ENCODE measurements at regions not wholly inside any gene's neighbourhood (a gene's known extent, or its start where the extent isn't known, plus 50 kb on each side); places are given as distances from the start of the nearest gene placed in this dataset.

DNA sequence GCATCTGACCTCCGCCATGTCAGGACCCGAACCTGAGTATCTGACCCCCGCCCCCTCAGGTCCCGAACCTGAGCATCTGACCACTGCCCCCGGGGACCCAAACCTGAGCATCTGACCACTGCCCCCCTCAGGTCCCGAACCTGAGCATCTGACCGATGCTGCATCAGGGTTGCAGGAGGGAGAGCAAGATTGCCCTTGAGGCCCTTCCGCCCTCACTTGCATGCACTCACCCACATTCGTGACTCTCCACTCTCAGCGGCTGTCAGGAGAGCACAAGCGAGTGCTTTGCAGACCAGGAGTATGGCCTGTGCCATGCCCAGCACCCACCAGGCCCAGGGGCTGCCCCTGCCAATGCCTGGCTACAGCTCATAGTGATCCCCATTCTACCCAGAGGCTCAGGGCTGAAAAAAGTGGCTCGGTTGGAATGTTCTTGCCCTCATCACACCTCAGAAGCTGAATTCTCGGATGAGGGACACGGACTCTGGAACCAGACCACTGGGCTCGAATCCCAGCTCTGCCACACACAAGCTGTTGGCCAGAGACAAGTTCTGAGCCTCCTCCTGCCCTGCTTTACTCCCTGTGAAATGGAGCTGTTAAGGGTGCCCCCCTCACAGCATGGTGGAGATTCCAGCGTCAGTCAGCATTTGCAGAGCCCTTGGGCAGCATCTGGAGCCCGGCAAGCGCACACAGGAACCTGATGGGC, 82.1 kb downstream of the DLL1 start:
- Histone ChIP-seq H3K4me1 (no peaks in the 10 kb centered on the region), H3K9me3 (no peaks in the 10 kb centered on the region), H3K27me3 (no peaks in the 10 kb centered on the region), H3K27ac (no peak overlapping the region), H3K36me3 (ENCODE audit: low read depth, missing control alignments) (no peaks in the 10 kb centered on the region), H3K4me3 (no peak overlapping the region)
- 89 to 92% methylated on average over 15 to 18 of the region's 18 CpGs for WGBS, 2 donors
- DNase-seq, result peak; percentile 12
- TF ChIP-seq POLR2A (IDR thresholded peaks at IDR 0.05), result no peak
- TF ChIP-seq, protein P1, sequence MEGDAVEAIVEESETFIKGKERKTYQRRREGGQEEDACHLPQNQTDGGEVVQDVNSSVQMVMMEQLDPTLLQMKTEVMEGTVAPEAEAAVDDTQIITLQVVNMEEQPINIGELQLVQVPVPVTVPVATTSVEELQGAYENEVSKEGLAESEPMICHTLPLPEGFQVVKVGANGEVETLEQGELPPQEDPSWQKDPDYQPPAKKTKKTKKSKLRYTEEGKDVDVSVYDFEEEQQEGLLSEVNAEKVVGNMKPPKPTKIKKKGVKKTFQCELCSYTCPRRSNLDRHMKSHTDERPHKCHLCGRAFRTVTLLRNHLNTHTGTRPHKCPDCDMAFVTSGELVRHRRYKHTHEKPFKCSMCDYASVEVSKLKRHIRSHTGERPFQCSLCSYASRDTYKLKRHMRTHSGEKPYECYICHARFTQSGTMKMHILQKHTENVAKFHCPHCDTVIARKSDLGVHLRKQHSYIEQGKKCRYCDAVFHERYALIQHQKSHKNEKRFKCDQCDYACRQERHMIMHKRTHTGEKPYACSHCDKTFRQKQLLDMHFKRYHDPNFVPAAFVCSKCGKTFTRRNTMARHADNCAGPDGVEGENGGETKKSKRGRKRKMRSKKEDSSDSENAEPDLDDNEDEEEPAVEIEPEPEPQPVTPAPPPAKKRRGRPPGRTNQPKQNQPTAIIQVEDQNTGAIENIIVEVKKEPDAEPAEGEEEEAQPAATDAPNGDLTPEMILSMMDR (IDR thresholded peaks at IDR 0.05), result no peak
- intact Hi-C loops (cut with DNase I; ENCODE audit: low total_unique reads), result no loop called here

- Histone ChIP-seq H3K36me3 (ENCODE audit: low read depth, missing control alignments) (no peaks in the 10 kb centered on the region), H3K9me3 (no peaks in the 10 kb centered on the region), H3K4me1 (no peaks in the 10 kb centered on the region), H3K27ac (no peak overlapping the region), H3K4me3 (no peak overlapping the region), H3K27me3 (no peaks in the 10 kb centered on the region)
- intact Hi-C loops (cut with DNase I; ENCODE audit: low total_unique reads), result no loop called here
- no peak for DNase-seq
- 92 to 93% methylated on average over 5 to 15 of the region's 15 CpGs for WGBS, 2 donors
- TF ChIP-seq, protein P1 (IDR thresholded peaks at IDR 0.05), result no peak
- TF ChIP-seq POLR2A (IDR thresholded peaks at IDR 0.05), result no peak
Observed at GRCh38 chr6:170208182-170208601, 82.7 kb downstream of the DLL1 start.

- no peak overlapping the region for H3K27ac ChIP-seq
- TF ChIP-seq, protein P1 (IDR thresholded peaks at IDR 0.05), result no peak
- TF ChIP-seq POLR2A (IDR thresholded peaks at IDR 0.05), result no peak
- 86 to 95% methylated on average over 10 of the region's 10 CpGs for WGBS, 2 donors
- DNase-seq, result no peak
- intact Hi-C loops (cut with DNase I; ENCODE audit: low total_unique reads), result no loop called here
- H3K36me3 ChIP-seq (ENCODE audit: low read depth, missing control alignments), result no peaks in the 10 kb centered on the region
- no peak overlapping the region for H3K4me3 ChIP-seq
- H3K9me3 ChIP-seq, result no peaks in the 10 kb centered on the region
- no peaks in the 10 kb centered on the region for H3K4me1 ChIP-seq
- H3K27me3 ChIP-seq, result no peaks in the 10 kb centered on the region
Observed at GRCh38 chr6:170207586-170208181, 83.2 kb downstream of the DLL1 start.

DNA sequence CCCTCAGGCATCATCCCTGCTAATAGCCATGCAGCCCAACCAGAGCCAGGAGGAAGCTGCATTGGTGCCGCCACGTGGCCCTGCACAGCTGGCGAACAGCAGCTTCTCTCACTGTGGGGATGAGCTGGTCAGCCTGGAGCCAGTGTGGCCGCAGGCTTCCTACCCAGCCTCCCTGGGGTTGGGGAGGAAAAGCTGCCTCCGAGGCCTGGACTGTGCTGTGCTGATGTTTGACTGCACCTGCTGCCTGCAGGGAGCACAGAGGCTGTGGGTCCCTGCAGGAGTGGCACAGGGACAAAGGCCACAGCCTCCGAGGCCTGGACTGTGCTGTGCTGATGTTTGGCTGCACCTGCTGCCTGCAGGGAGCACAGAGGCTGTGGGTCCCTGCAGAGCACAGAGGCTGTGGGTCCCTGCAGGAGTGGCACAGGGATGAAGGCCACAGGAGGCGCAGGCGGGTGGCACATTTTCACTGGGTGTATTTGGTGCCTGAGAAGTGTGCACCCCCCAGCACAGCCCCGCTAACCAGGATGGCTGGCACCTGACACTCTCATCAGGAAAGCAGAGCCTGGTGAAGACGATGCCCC, 83.9 kb downstream of the DLL1 start:
- DNase-seq, result peak; percentile 11
- intact Hi-C loops (cut with DNase I; ENCODE audit: low total_unique reads), result no loop called here
- H3K27ac ChIP-seq, result no peak overlapping the region

More for the DNA sequence above, 83.9 kb downstream of the DLL1 start:
- TF ChIP-seq, protein P1 (IDR thresholded peaks at IDR 0.05), result no peak
- no peak for TF ChIP-seq POLR2A (IDR thresholded peaks at IDR 0.05)
- Histone ChIP-seq H3K27me3 (no peaks in the 10 kb centered on the region), H3K4me1 (no peaks in the 10 kb centered on the region), H3K9me3 (no peaks in the 10 kb centered on the region), H3K4me3 (no peak overlapping the region), H3K36me3 (ENCODE audit: low read depth, missing control alignments) (no peaks in the 10 kb centered on the region)
- 89 to 94% methylated on average over 7 to 10 of the region's 10 CpGs for WGBS, 2 donors

Data from testis (tissue), 2 donors.